ENCODE measurements at regions not wholly inside any gene's neighbourhood (a gene's known extent, or its start where the extent isn't known, plus 50 kb on each side); places are given as distances from the start of the nearest gene placed in this dataset.

GRCh38 chr16:9170470-9170869 lies 79.0 kb downstream of the HAPSTR1 start:
- DNase-seq (no peak), ATAC-seq (no peak)
- Histone ChIP-seq H3K9me3 (no peaks in the 10 kb centered on the region), H3K27me3 (no peaks in the 10 kb centered on the region), H3K4me1 (no peaks in the 10 kb centered on the region), H3K27ac (no peak overlapping the region), H3K36me3 (no peaks in the 10 kb centered on the region), H3K4me3 (no peak overlapping the region)
- TF ChIP-seq CTCF (IDR thresholded peaks at IDR 0.05 in 4 of 5, conservative IDR thresholded peaks at IDR 0.05 in 1 of 5) = no peak
- TF ChIP-seq POLR2A (IDR thresholded peaks at IDR 0.05) = no peak
- in situ Hi-C loops (cut with MboI; ENCODE audit: low sequenced_read_pairs in 4 of 4) = loop anchor here in 1 of 4 donors (25.0 kb wide), 1 partner anchor 1017 kb away; the partner anchor contains the start of gene GRIN2A
- intact Hi-C loops (cut with DNase I; ENCODE audit: low total_unique reads) = no loop called here

- no peaks in the 10 kb centered on the region for H3K9me3 ChIP-seq
- intact Hi-C loops (cut with DNase I; ENCODE audit: low total_unique reads) = no loop called here
- no peak for DNase-seq
- H3K27me3 ChIP-seq = no peaks in the 10 kb centered on the region
- no peak overlapping the region for H3K27ac ChIP-seq
- H3K4me3 ChIP-seq = no peak overlapping the region
- TF ChIP-seq POLR2A (IDR thresholded peaks at IDR 0.05) = no peak
- no peak for TF ChIP-seq CTCF (IDR thresholded peaks at IDR 0.05 in 4 of 5, conservative IDR thresholded peaks at IDR 0.05 in 1 of 5)
- in situ Hi-C loops (cut with MboI; ENCODE audit: low sequenced_read_pairs in 4 of 4) = no loop called here
- H3K36me3 ChIP-seq = no peaks in the 10 kb centered on the region
- no peaks in the 10 kb centered on the region for H3K4me1 ChIP-seq
- ATAC-seq = no peak
Observed at GRCh38 chr16:9176547-9177418, 85.3 kb downstream of the HAPSTR1 start.

- no peaks in the 10 kb centered on the region for H3K4me1 ChIP-seq
- in situ Hi-C loops (cut with MboI; ENCODE audit: low sequenced_read_pairs in 4 of 4) = no loop called here
- no peaks in the 10 kb centered on the region for H3K36me3 ChIP-seq
- ATAC-seq (no peak), DNase-seq (no peak)
- TF ChIP-seq CTCF (IDR thresholded peaks at IDR 0.05 in 4 of 5, conservative IDR thresholded peaks at IDR 0.05 in 1 of 5) = no peak
- TF ChIP-seq POLR2A (IDR thresholded peaks at IDR 0.05) = no peak
- intact Hi-C loops (cut with DNase I; ENCODE audit: low total_unique reads) = no loop called here
- H3K4me3 ChIP-seq = no peak overlapping the region
- no peaks in the 10 kb centered on the region for H3K9me3 ChIP-seq
- no peaks in the 10 kb centered on the region for H3K27me3 ChIP-seq
- no peak overlapping the region for H3K27ac ChIP-seq
Observed at GRCh38 chr16:9177861-9178260, 86.4 kb downstream of the HAPSTR1 start.

- no peaks in the 10 kb centered on the region for H3K9me3 ChIP-seq
Observed at GRCh38 chr16:9183682-9184353, 92.4 kb downstream of the HAPSTR1 start.

More at GRCh38 chr16:9183682-9184353, 92.4 kb downstream of the HAPSTR1 start:
- ATAC-seq (no peak), DNase-seq (no peak)
- Histone ChIP-seq H3K27ac (no peak overlapping the region), H3K4me3 (no peak overlapping the region), H3K36me3 (no peaks in the 10 kb centered on the region), H3K4me1 (no peaks in the 10 kb centered on the region), H3K27me3 (no peaks in the 10 kb centered on the region)
- in situ Hi-C loops (cut with MboI; ENCODE audit: low sequenced_read_pairs in 4 of 4) (no loop called here), intact Hi-C loops (cut with DNase I; ENCODE audit: low total_unique reads) (no loop called here)
- no peak for TF ChIP-seq CTCF (IDR thresholded peaks at IDR 0.05 in 4 of 5, conservative IDR thresholded peaks at IDR 0.05 in 1 of 5)
- TF ChIP-seq POLR2A (IDR thresholded peaks at IDR 0.05) = no peak
